Upper lobe of left lung (tissue), 4 donors: ENCODE measurements at regions not wholly inside any gene's neighbourhood (a gene's known extent, or its start where the extent isn't known, plus 50 kb on each side); places are given as distances from the start of the nearest gene placed in this dataset.

Experiments used
- CTCF ChIP-seq, 6 experiments: fragments of 450-650 bp in 4 of 6; fragments of 200-600 bp in 2 of 6; sonication (generic) in 2 of 6; IDR thresholded peaks; one replicate each; pipeline ENCODE4 v1.5.1; 2016 to 2019; ENCODE audit warnings: antibody characterized with exemption in 6 of 6
- POLR2A ChIP-seq, 4 donors: fragments of 450-650 bp; IDR thresholded peaks; one replicate each; pipeline ENCODE4 v1.5.1; 2016 to 2017; ENCODE audit warnings: antibody characterized with exemption in 4 of 4, mild to moderate bottlenecking in 2 of 4
- POLR2AphosphoS5 ChIP-seq, 2 donors: sonication (generic); formaldehyde crosslinking; IDR thresholded peaks; one replicate each; pipeline ENCODE4 v1.5.1; 2017; ENCODE audit warnings: antibody characterized with exemption in 2 of 2

GRCh38 chrX:65932173-65933084 lies 107.5 kb downstream of the VSIG4 start:
- no peak for TF ChIP-seq CTCF (IDR thresholded peaks at IDR 0.05)
- no peak for TF ChIP-seq POLR2AphosphoS5 (IDR thresholded peaks at IDR 0.05)
- TF ChIP-seq POLR2A (IDR thresholded peaks at IDR 0.05): no peak
